Stimulated activated CD4-positive, alpha-beta T cell treated with anti-CD3 and anti-CD28 coated beads, Interleukin-2, amount 100 ng/mL, for 4 hours (primary cell): ENCODE measurements at regions not wholly inside any gene's neighbourhood (a gene's known extent, or its start where the extent isn't known, plus 50 kb on each side); places are given as distances from the start of the nearest gene placed in this dataset.

Experiments
- DNase-seq: peaks from one replicate; pipeline ENCODE4 v3.0.0-alpha.2; 2020; ENCODE audit warnings: low read depth

DNA sequence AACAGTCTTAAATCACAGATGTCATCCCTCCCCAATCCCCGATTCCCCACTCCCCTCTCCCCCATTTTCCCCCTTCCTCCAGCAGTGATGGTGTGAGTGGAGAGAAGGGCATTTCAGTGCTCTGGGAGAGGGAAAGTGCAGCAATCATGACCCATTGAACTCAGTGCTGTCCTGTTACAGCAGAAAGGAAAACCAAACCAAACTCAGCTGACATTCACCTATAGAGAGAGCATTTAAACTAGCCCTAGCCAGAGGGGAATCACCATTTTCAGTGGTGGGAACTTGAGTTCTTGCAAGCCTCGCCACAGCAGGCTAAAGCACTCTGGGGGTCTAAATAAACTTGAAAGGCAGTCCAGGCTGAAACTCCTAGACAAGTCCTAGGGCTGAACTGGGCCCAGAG is 129.9 kb upstream of the COL21A1 start:
- no peak for DNase-seq

- DNase-seq = no peak
Measured at GRCh38 chr6:56375806-56376205, 128.4 kb upstream of the COL21A1 start.

DNA sequence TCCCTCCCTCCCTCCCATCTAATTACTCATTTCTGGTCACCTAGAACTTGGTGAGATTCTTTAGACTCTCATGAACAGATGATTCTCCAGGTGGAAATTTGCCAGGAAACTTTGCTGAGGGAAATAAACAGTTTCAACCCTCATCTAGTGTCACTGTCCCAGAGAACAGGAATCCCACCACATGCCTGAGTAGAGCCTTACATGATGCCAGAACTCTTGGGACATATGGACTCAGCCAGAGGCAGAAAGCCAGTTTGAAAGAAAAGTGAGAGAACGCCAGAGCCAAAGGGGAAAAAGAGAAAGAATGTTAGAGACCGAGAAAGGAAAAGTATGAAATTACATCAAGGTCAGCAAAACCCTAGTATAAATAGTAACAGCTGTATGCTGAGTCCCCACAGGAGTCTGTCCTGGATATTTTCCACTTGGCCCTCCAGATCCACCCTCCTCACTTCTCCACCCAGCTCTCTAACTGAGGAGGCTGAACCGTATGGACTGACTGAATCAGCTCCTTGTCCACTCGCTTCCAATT is 127.5 kb upstream of the COL21A1 start:
- no peak for DNase-seq

- DNase-seq = no peak
Measured at GRCh38 chr6:56372406-56372995, 125.1 kb upstream of the COL21A1 start.

DNA sequence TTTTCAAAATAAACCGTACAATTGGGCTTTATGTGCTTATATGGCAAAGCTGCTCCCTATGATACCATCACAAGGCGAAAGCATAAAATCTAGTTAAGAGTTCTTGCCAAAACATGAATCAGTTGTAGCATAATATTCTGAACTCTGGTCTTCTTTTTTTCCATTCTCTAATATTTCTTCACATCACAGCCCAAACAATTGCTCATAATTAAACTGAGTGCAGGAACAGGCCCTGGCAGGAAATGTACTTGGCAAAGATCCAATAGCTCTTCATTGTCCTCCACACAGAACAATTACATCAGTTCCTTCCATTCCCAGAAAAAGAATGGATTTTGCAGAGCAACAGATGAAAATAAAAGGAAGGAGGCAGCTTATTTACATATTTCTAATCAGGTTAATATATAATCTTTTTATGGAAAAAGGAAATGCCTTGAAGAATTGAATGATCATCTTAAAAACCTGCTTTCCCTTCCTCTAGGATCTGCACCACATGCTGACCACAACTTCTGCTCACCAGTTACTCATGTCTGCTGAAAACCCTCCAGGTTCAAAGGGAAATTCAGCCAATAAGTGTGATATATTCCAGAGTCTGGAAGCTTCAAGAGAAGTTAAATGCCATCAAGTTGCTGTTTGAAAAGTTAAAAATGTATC is 123.3 kb upstream of the COL21A1 start:
- no peak for DNase-seq

GRCh38 chr6:56370127-56370540 is 122.8 kb upstream of the COL21A1 start:
- DNase-seq = no peak

DNA sequence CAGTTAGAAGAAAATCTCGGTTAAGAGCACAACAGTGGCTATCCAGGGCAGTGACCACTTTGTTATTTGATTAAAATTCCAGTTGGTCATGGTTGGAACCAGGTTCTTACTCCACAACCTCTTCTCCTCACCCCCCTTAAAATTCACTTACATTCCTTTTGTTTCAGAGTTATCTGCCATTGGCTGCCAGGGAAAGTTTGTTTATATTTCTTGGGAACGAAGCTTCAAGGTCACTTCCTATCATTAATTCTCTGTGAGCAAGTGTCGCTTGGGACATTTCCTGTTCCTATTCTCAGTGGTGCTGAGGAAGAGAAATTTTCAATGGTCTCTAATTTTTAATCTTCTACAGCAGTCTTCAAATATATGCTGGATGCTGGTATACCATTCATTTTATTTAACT is 121.1 kb upstream of the COL21A1 start:
- no peak for DNase-seq

DNA sequence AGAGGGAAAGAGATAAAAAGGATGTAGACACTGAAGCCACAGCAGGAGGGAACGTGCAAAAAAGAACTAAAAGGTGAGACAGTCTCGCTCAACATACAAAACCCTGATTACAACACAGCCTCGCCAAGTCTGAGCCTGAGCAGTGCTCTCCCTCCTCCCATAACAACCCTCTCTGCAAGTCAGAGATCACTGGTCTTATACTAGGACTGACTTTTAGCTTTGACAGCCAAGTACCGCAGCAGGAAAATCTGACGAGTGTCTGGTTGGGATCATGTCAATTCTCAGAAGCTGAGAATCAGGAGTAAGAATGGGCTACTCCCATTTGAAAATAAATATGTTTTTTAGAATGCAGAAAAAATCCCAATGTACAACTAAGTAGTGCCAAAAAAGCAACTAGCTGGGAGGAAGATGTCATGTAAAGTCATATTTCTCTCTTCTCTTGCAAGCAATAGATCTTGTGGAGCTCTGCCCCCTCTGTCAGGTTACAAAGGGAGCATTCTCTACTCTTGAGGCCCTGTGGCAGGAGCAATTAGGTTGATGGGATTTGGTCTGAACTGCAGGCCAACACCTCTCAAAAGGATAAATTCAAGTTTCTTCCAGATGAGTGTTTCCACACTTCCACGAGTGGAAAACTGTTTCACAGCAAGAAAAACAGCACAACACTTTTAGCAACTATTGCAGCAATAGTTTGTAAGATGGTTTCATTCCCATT is 118.9 kb upstream of the COL21A1 start:
- DNase-seq = no peak

- DNase-seq = no peak
Measured at GRCh38 chr6:56364827-56365339, 117.5 kb upstream of the COL21A1 start.

DNA sequence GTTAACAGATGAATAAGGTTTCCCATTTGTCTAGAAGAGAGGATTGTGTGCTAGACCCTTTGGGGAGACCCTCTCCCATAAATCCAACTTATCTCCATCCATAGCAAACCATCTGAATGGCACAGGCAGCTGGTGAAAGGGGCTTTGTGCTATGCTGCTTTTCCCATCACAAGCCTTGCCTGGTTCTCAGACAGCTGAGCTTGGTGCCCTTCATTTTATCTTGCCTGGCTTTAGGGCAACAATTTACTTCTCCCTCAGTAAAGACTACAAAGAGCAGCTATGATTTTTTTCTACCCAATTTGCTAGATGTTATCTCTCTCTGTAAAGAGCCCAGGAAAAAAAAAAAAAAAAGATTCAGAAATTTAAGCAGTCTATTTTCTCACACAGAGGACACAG is 117.0 kb upstream of the COL21A1 start:
- DNase-seq = no peak

DNA sequence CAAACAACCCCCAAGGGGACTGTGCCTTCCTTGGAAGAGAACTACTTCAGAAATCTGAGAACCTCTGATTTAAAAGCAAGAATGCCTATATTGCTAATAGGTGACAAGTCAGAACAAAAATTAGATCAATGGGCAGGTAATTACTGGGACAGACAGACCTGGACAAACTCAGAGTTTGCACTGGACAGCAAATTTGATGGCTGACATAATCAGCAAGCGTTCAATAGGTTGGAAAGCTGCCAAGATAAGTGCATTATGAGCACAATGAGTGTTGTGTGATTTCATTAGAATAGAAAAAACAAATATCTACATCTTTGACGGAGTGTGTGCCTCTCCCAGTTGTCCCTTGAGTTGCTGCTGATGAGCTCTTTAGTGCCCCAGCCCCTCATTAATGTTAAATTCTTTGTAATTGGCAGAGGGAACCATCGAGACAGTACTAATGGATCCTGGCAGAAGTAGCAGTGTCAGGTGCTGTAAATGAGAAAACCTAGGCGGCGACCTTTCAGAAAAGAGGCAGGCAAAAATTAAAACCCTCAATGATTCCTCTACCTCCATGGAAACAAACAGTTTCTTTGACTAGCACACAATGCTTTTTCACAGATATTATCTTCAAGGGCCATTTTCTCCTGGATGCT is 116.5 kb upstream of the COL21A1 start:
- DNase-seq = no peak

- no peak for DNase-seq
Measured at GRCh38 chr6:56361812-56362211, 114.4 kb upstream of the COL21A1 start.

- DNase-seq = peak; percentile 26
Measured at GRCh38 chr6:56359201-56359899, 112.0 kb upstream of the COL21A1 start.

DNA sequence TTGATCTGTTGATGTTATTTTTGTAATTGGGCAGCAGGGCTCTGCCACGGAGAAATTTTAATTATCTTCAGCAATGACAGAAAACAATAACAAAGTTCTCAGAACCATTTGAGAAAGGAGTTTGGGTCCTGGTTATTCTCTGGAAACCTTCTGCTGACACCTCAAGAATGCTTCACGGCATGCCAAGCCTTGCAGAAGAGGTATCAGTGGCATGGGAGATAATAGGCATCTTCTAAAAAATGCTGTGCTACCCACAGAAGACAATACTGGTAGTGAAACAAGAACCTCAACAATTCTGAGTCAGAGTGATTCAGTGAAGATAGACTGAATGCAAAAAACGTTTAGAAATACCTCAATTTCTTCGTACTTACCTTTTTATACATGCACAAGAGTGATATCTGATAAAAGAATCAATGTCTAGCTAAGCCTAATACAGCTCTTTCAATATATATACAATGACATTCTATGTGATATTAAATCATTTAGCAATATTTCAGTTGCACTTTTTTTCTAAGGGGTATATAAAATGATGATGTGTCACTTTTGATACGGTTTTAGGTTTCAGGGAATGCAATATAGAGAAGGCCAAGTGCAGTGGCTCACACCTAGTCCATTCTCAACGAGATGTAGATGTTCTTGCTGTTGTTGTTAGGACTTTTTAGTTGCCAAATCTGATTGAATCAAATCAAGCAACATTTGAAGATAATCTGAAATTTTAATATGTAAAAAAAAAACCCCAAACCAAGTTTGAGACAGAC is 110.4 kb upstream of the COL21A1 start:
- DNase-seq = no peak

GRCh38 chr6:56356426-56356825 is 109.0 kb upstream of the COL21A1 start:
- no peak for DNase-seq

GRCh38 chr6:56353860-56354259 is 106.5 kb upstream of the COL21A1 start:
- DNase-seq = no peak

DNA sequence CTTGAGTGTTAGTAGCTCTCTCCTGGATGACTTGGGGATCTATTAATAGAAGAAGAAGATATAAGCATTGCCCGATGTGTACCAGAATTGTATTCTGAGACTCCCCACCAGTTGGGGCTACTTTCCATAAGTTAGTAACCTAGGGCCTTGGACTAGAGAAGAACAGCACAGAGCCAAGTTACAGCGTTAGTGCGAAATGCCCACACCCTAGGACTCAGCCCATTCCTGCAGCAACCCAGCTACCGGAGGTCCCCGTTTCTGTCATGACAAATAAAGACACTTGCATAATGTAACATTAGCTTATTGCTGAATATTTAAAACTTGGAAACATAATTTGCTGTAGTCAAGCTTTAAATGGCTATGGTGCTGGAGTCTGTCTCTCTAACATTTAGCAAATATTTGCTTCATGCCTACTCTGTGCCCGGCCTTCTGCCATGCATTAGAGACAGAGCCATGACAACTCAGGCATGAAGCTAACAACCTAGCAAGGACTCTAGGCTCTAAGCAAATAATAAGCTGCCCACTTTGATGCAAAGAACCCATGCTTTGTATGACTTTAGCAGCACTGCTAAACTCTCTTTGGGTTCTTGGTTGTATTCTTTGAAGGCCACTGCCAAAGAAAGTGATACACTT is 103.4 kb upstream of the COL21A1 start:
- no peak for DNase-seq

DNA sequence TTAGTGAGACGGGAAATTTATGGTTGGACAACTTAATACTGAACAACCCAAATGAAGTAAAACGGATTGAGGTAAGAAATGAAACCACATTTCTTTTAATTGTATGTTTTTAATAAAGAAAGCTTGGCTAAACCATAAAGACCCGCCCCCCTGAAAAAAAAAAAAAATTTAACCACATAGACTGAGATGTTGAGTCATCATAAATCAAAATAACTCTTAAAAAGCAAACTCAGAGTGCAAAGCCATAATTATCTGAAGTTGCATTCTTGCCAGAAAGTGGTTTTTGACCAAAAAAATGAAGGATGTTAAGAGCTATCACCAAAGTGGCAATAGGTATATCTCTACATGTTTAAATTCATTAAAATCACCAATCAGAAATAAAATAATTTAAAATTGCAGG is 101.8 kb upstream of the COL21A1 start:
- no peak for DNase-seq

DNA sequence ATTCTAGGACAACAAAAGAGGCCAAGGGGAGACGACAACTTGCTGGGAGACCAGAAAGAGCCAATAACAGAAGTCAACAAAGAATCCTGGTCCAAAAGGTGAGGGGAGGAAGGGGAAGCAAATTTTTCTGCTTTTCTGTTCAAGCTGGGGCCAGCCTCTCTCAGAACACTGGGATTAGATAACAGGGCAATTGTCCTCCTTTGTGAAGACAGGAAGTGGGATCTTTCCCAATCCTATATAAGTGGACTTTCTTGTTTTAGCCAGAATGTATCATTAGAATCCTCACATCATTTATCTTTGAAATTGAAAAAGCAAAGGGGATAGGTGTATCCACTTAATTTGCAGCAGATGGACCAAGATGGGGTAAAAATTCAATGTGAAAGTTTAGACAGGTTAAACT is 101.2 kb upstream of the COL21A1 start:
- DNase-seq = no peak

DNA sequence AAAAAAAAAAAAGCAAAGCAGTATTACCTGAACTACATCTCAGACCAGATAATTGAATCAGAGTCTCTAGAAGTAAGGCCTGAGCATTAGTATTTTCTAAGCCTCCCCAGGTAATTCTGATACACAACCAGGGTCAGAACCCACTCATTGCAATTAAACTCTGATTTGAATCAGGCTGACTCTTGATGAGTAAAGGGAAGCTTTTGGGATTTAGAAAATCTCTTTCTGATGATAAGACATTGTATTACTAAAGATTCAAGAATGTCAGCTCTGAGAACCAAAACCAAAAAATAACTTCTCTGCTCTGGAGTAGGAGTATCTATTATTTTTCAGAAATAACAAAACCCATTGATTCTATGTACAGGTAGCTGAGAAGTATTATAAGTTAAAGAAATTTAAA is 100.1 kb upstream of the COL21A1 start:
- no peak for DNase-seq

- DNase-seq = no peak
Measured at GRCh38 chr6:56346958-56347357, 99.6 kb upstream of the COL21A1 start.
